Activated CD4-positive, alpha-beta T cell treated with anti-CD3 and anti-CD28 coated beads for 36 hours (primary cell): ENCODE measurements at regions not wholly inside any gene's neighbourhood (a gene's known extent, or its start where the extent isn't known, plus 50 kb on each side); places are given as distances from the start of the nearest gene placed in this dataset.
A peak's percentile ranks its signal among the peaks of the same experiment; 100 is the strongest.

Experiments used
- ATAC-seq: fragments of 200-7000 bp; cut with Tn5 transposase; one replicate; pipeline ENCODE4 v1.10.0; 2021; ENCODE audit warnings: mild to moderate bottlenecking, moderate library complexity
- CTCF ChIA-PET: fragments of 350-600 bp; sonication (Branson Sonifier 250); formaldehyde crosslinking; loops from one replicate; lab custom pipeline; 2021; ENCODE audit warnings: antibody characterized with exemption; lab: Charles Lee
- POLR2A ChIA-PET: fragments of 350-600 bp; sonication (Branson Sonifier 250); formaldehyde crosslinking; loops from one replicate; lab custom pipeline; 2021; ENCODE audit warnings: antibody characterized with exemption, inconsistent platforms; lab: Charles Lee
- DNase-seq: peaks from one replicate; pipeline ENCODE4 v3.0.0-alpha.2; 2020
- H3K27ac Mint-ChIP-seq: one replicate; pipeline ENCODE4 v1.8.0; 2021; ENCODE audit warnings: mixed read lengths
- H3K27me3 Mint-ChIP-seq: one replicate; pipeline ENCODE4 v1.8.0; 2021; ENCODE audit warnings: mixed read lengths
- H3K36me3 Mint-ChIP-seq: one replicate; pipeline ENCODE4 v1.8.0; 2021; ENCODE audit warnings: low read depth, mixed read lengths
- H3K4me1 Mint-ChIP-seq: one replicate; pipeline ENCODE4 v1.8.0; 2021; ENCODE audit warnings: mixed read lengths
- H3K4me3 Mint-ChIP-seq: one replicate; pipeline ENCODE4 v1.8.0; 2021; ENCODE audit warnings: mild to moderate bottlenecking, moderate library complexity, mixed read lengths
- H3K9me3 Mint-ChIP-seq: one replicate; pipeline ENCODE4 v1.8.0; 2021; ENCODE audit warnings: low read depth, mixed read lengths
- intact Hi-C, 2 experiments: fragments of 100-400 bp; cut with DNase I in 1 of 2; cut with micrococcal nuclease in 1 of 2; formaldehyde crosslinking; loops; one replicate each; pipeline versions ENCODE4 v1.14.2 to v1.15.1; 2022 to 2024; cut with DNase I, micrococcal nuclease

DNA sequence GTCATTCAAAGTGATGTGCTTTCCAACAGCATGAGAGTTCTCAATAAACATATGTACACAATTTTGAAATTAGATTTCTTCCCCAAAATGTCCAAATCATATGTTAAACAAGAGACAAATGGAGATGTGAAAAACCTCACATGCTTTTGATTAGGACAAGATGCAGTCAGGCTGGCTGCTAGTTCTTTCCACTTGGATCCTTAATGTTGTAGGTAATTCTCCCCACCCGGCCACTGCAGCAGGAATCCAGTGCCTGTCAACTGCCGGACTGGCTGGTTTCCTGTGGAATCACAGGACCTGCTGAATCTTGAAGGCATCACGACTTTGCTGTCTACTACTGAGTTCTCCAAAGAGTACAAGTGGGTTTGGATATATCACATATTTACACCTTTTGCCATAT lies 138.6 kb upstream of the AKR1E2 start:
- peaks cover 31% of the 10 kb centered on the region for H3K4me1 Mint-ChIP-seq
- no peaks in the 10 kb centered on the region for H3K36me3 Mint-ChIP-seq
- intact Hi-C loops: loop anchor here in 1 of 2 experiments (2.0 kb wide), 1 partner anchor 35 kb away; no protein-coding TSS in a partner anchor
- ChIA-PET POLR2A (interaction anchor here (0.6 kb wide), 1 partner anchor 10 kb away, joined by 3 read pairs; no protein-coding TSS in a partner anchor), CTCF (no interaction called here)
- no peaks in the 10 kb centered on the region for H3K27me3 Mint-ChIP-seq
- ATAC-seq (no peak), DNase-seq (no peak)
- no peak overlapping the region for H3K4me3 Mint-ChIP-seq
- no peaks in the 10 kb centered on the region for H3K9me3 Mint-ChIP-seq
- no peak overlapping the region for H3K27ac Mint-ChIP-seq

DNA sequence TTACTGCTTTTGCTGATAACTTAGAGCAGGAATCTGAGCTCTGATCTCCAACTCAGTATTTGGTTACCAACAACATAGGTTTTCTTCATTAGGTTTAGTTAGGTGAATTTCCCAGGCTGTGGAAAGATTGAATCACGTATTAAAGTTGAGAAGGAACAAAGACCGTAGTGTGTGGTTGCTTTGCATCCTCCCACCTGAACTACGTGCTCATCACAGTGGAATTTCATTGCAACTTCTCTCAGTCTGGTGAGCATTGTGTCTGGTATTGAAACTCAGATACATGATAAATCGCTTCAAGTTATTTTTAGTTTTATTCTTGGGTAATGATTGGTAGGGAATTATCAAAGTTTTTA lies 139.4 kb upstream of the AKR1E2 start:
- H3K4me1 Mint-ChIP-seq: peaks cover 31% of the 10 kb centered on the region
- peak; percentile 92 for ATAC-seq
- POLR2A ChIA-PET: no interaction called here
- no peaks in the 10 kb centered on the region for H3K27me3 Mint-ChIP-seq
- no peaks in the 10 kb centered on the region for H3K36me3 Mint-ChIP-seq
- peak overlapping the region; percentile 64 for H3K27ac Mint-ChIP-seq
- CTCF ChIA-PET: interaction anchor here (1.0 kb wide), 2 partner anchors 10 to 342 kb away, joined by 3 read pairs; no protein-coding TSS in a partner anchor
- no peak overlapping the region for H3K4me3 Mint-ChIP-seq
- peak; percentile 46 for DNase-seq
- intact Hi-C loops: loop anchor here in 1 of 2 experiments (1.0 to 2.0 kb wide), 3 partner anchors 34 to 821 kb away; no protein-coding TSS in a partner anchor
- no peaks in the 10 kb centered on the region for H3K9me3 Mint-ChIP-seq

DNA sequence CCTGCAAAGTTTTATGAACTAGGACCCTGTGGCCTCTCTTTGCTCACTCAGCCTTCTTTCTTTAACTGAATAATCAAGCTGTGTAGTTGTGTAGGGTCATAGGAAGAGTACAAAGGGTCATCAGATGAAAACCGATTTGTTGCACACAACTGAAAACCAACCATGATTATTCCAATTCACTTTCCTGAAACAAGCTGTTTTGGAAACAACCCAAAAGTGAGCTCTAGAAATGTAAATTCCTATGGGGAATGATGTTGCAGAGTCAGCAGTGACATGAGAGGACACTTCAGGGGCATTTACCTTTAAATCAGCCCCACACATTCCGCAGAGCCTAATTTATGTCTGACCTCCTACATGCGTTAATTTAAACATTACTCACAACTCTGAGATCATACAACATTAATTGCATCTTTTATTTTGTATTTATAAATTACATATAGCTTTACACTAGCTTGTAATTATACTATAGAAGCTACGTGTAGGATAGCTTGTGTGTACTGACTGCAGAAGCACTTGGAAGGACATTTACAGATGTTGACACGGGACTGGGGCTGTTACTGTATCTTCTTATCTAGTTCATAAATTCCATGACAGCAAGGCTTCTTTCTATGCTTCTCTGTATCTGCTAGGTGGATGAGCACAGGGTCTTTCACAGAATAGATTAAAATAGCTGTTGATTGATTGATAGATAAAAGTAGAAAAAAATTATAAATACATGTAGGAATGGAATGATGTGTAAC lies 139.9 kb upstream of the AKR1E2 start:
- DNase-seq (no peak), ATAC-seq (peak; percentile 69)
- no peak overlapping the region for H3K4me3 Mint-ChIP-seq
- no peaks in the 10 kb centered on the region for H3K36me3 Mint-ChIP-seq
- H3K4me1 Mint-ChIP-seq: peaks cover 31% of the 10 kb centered on the region
- POLR2A ChIA-PET: no interaction called here
- CTCF ChIA-PET: interaction anchor here (1.0 kb wide), 2 partner anchors 10 to 341 kb away, joined by 3 read pairs; no protein-coding TSS in a partner anchor
- no peaks in the 10 kb centered on the region for H3K27me3 Mint-ChIP-seq
- intact Hi-C loops: loop anchor here in 1 of 2 experiments (1.0 to 2.0 kb wide), 3 partner anchors 33 to 821 kb away; no protein-coding TSS in a partner anchor
- peak overlapping the region; percentile 64 for H3K27ac Mint-ChIP-seq
- H3K9me3 Mint-ChIP-seq: no peaks in the 10 kb centered on the region

DNA sequence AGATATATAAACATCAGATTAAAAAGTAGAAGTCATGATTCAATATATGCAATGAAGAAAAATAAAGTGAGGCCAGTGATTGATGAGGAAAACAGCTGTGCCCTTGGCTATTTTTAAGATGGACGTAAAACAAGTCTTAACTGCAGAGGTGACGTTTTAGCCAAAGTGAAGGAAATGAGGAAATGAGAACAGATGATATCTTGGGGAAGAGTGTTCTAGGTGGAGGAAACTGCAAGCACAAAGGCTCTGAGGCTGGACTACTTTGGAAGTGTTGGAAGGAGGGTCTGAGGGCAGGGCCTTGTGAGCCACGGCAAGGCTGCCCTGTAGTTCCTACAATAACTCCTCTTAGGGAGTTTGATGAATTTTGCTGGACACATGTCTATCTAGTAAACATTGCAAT lies 140.5 kb upstream of the AKR1E2 start:
- H3K9me3 Mint-ChIP-seq: no peaks in the 10 kb centered on the region
- intact Hi-C loops: no loop called here
- POLR2A ChIA-PET: no interaction called here

DNA sequence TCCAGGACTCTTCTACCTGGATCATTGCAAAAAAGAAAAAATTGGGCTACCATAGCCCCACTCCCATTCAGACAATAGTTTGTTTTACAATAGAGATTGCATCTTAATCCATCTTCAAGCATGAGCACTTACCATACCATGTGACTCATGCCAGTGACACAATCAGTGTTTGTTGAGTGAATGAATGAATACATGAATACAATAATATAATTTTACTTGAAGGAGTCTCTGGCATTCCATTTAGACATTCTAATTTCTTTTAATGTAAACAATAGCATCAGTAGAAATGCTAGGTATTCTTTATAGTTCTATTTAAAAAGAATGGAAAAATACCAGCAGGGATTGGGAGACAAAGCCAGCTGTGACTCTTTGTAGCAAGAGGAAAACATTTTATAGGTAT lies 141.6 kb upstream of the AKR1E2 start:
- intact Hi-C loops: no loop called here
- ChIA-PET CTCF (no interaction called here), POLR2A (no interaction called here)
- Mint-ChIP-seq H3K27ac (no peak overlapping the region), H3K4me3 (no peak overlapping the region), H3K9me3 (no peaks in the 10 kb centered on the region), H3K4me1 (peaks cover 31% of the 10 kb centered on the region), H3K27me3 (peaks cover 2% of the 10 kb centered on the region), H3K36me3 (no peaks in the 10 kb centered on the region)
- DNase-seq: no peak
- ATAC-seq: no peak

More for the DNA sequence above, 140.5 kb upstream of the AKR1E2 start:
- H3K4me3 Mint-ChIP-seq: no peak overlapping the region
- DNase-seq (no peak), ATAC-seq (no peak)
- CTCF ChIA-PET: no interaction called here
- H3K27me3 Mint-ChIP-seq: peaks cover under 1% of the 10 kb centered on the region
- no peak overlapping the region for H3K27ac Mint-ChIP-seq
- peaks cover 31% of the 10 kb centered on the region for H3K4me1 Mint-ChIP-seq
- H3K36me3 Mint-ChIP-seq: no peaks in the 10 kb centered on the region

DNA sequence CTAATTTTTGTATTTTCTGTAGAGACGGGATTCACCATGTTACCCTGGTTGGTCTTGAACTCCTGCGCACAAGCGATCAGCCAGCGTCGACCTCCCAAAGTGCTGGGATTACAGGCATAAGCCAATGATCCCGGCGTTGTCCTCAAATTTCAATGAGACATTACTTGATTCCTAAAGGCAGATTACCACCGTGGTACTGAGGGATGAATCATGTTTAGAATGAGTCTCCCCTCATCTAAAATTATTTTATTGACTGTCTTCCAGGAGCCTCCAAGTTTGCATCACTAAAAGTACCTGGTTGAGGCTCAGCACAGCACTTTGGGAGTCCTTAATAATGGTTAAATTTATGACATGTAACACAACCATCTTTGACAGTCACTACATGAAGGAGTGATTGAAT lies 142.2 kb upstream of the AKR1E2 start:
- no peak overlapping the region for H3K4me3 Mint-ChIP-seq
- no peak overlapping the region for H3K27ac Mint-ChIP-seq
- intact Hi-C loops: no loop called here
- ATAC-seq (no peak), DNase-seq (no peak)
- no peaks in the 10 kb centered on the region for H3K9me3 Mint-ChIP-seq
- ChIA-PET CTCF (no interaction called here), POLR2A (no interaction called here)
- no peaks in the 10 kb centered on the region for H3K36me3 Mint-ChIP-seq
- H3K27me3 Mint-ChIP-seq: peaks cover 2% of the 10 kb centered on the region
- H3K4me1 Mint-ChIP-seq: peaks cover 31% of the 10 kb centered on the region

DNA sequence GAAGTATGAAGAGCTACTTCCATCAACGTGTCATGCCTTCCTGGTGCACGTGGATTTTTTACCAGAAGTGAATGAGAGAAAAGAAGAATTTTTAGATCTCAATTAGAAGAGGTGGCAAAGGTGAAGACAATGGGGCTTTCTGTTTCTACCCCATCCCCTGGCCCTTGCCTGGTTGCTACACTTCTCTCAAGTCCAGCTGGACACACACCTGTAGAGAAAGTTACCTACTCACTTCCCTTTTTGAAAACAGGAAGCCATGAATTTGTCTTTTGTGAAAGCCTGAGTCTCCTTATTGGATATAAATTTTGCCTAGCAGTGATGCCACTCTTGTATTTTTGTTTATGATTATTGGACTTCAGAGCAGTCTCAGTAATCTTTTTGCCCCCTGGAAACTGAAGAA lies 142.9 kb upstream of the AKR1E2 start:
- intact Hi-C loops: no loop called here
- ATAC-seq: no peak
- no peak for DNase-seq
- ChIA-PET POLR2A (no interaction called here), CTCF (interaction anchor here (1.2 kb wide), 1 partner anchor 12 kb away, joined by 3 read pairs; no protein-coding TSS in a partner anchor)
- Mint-ChIP-seq H3K27me3 (peaks cover 2% of the 10 kb centered on the region), H3K4me1 (peaks cover 27% of the 10 kb centered on the region), H3K36me3 (no peaks in the 10 kb centered on the region), H3K4me3 (no peak overlapping the region), H3K9me3 (no peaks in the 10 kb centered on the region), H3K27ac (no peak overlapping the region)

DNA sequence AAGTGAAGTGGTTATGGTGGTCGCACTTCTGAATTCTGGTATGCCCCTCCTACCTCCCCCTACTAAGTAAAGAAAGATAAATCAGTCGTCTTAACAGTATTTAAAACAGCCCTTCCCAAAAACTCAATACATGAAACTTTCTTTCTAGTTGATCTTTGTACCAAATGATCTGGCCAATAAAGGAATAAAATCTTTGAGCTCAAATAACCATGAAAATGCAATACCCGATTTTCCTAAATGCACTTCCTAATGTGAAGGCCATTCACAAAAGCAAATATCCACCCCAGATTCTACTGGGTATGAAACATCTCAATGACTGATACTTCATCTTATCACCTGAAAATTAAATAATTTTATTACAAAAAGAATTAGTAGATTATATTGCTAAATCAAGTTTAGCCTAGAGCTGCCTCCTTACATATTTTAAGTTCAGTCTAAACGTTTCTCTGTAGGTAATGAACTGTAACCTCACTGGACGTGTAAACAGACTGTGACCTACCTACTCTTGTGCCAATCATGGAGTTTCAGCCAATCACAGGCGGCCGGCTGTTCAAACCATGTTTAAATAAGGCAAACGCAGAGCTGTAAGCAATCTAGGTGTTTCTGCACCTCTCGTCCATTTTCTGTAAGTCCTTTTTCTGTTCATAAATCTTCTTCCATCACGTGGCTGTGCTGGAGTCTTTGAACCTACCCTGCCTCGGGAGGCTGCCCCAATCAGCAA lies 146.9 kb upstream of the AKR1E2 start:
- no peak for DNase-seq
- no peak overlapping the region for H3K4me3 Mint-ChIP-seq

DNA sequence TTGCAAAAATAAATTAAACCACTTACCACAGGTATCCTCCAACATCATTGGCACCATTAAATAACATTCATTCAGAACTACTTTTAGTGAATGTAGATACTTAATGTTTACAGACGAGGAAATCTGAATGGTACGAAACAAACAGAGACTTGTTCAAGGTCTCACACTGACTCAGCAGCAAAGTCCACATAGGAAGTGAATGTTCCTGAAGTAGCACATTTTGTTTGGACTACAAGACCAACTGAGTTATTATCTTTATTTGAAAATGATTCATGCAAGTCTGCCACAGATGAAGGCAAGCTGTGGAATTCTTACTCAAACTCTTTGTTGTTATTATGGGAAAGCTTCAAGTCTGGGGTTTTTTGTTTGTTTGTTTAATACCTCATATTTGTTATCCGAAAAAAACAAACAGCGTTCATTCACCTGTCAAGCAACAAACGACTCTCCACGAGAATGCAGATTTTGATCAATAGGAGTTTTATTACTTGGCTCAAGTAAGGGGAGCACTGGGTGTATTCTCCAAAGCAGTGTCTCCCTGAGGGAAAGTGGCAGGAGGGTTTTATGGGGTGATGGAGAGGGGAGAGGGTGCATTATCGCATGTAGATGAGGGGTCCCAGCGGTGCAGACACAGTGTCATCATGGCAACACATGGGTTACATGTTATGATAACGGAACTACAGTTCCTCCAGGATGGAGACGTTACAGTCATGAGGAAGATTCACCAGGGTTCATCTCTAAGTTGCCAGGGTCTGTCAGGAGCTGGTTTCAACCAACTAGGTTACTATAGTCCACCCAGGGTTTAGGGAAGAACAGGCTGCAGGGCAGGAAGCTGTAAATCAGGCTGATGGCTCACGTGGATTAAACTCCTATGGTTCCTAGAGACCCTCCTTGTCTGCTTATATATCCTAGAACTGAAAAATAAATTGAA lies 147.7 kb upstream of the AKR1E2 start:
- intact Hi-C loops: no loop called here
- CTCF ChIA-PET: no interaction called here

More for the DNA sequence above, 146.9 kb upstream of the AKR1E2 start:
- ChIA-PET POLR2A (no interaction called here), CTCF (interaction anchor here (1.2 kb wide), 1 partner anchor 22 kb away, joined by 3 read pairs; no protein-coding TSS in a partner anchor)
- H3K4me1 Mint-ChIP-seq: no peaks in the 10 kb centered on the region
- intact Hi-C loops: no loop called here
- no peak for ATAC-seq
- H3K27me3 Mint-ChIP-seq: peaks cover 14% of the 10 kb centered on the region
- no peaks in the 10 kb centered on the region for H3K36me3 Mint-ChIP-seq
- no peaks in the 10 kb centered on the region for H3K9me3 Mint-ChIP-seq
- no peak overlapping the region for H3K27ac Mint-ChIP-seq

DNA sequence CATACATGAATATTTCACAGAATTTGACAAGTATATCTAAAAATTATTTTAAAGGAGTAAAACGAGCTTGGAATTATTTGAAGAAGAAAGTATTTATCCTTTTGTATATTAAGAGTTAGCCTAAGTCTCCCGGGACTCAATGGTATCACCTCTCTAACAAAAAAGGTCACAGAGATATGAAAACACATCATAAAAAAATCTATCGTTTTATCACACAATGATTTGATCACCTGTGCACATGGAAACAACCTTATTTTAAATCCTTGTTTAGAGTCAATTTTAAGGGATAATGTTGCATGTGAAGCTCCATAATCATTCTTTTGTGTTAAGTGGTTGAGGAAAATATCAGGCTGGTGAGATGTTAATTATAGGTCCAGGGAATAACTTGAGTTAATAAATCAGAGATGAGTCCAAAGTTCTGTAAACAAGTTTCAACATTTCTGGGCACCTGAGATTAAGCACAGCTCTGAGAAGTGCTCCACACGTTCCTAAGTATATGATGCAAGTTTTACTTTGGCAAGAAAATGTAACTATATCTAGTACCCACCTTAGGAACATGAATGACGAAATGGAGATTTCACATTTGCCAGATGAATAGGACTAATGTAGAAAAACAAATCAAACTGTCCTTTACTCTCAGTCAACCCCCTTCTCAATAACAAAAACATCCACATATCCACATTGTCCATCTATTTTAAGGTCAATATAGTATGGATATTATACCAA lies 148.5 kb upstream of the AKR1E2 start:
- no peak for DNase-seq
- H3K4me3 Mint-ChIP-seq: no peak overlapping the region
- CTCF ChIA-PET: interaction anchor here (0.6 to 1.1 kb wide), 2 partner anchors 21 to 1344 kb away, joined by 3 to 5 read pairs; no protein-coding TSS in a partner anchor
- no peaks in the 10 kb centered on the region for H3K36me3 Mint-ChIP-seq
- no peaks in the 10 kb centered on the region for H3K4me1 Mint-ChIP-seq
- no peaks in the 10 kb centered on the region for H3K9me3 Mint-ChIP-seq
- POLR2A ChIA-PET: interaction anchor here (0.6 kb wide), 1 partner anchor 10 kb away, joined by 3 read pairs; no protein-coding TSS in a partner anchor
- peaks cover 18% of the 10 kb centered on the region for H3K27me3 Mint-ChIP-seq
- no peak for ATAC-seq
- intact Hi-C loops: no loop called here
- H3K27ac Mint-ChIP-seq: no peak overlapping the region

More for the DNA sequence above, 147.7 kb upstream of the AKR1E2 start:
- H3K27ac Mint-ChIP-seq: no peak overlapping the region
- H3K9me3 Mint-ChIP-seq: no peaks in the 10 kb centered on the region
- peaks cover 18% of the 10 kb centered on the region for H3K27me3 Mint-ChIP-seq
- H3K36me3 Mint-ChIP-seq: no peaks in the 10 kb centered on the region
- no peaks in the 10 kb centered on the region for H3K4me1 Mint-ChIP-seq
- no peak overlapping the region for H3K4me3 Mint-ChIP-seq
- DNase-seq: no peak
- POLR2A ChIA-PET: interaction anchor here (0.6 kb wide), 1 partner anchor 9 kb away, joined by 3 read pairs; no protein-coding TSS in a partner anchor
- ATAC-seq: no peak
